ENCODE measurements at regions not wholly inside any gene's neighbourhood (a gene's known extent, or its start where the extent isn't known, plus 50 kb on each side); places are given as distances from the start of the nearest gene placed in this dataset.

- Histone ChIP-seq H3K9me3 (ENCODE audit: control insufficient read depth, low read depth, low read length) (no peaks in the 10 kb centered on the region), H3K9ac (ENCODE audit: control insufficient read depth, extremely low read depth, insufficient read depth, low read length) (no peak overlapping the region), H3K79me2 (ENCODE audit: control insufficient read depth, insufficient read depth, low read length) (no peaks in the 10 kb centered on the region), H3K4me2 (ENCODE audit: control insufficient read depth, extremely low read depth, insufficient read depth, low read depth, low read length) (no peak overlapping the region), H4K20me1 (ENCODE audit: control insufficient read depth, extremely low read depth, insufficient read depth, low read length) (no peaks in the 10 kb centered on the region), H3K4me1 (ENCODE audit: control insufficient read depth, extremely low read depth, insufficient read depth, low read length) (no peaks in the 10 kb centered on the region), H3K27me3 (ENCODE audit: control insufficient read depth, extremely low read depth, insufficient read depth, low read length) (no peaks in the 10 kb centered on the region), H3K27ac (ENCODE audit: control insufficient read depth, insufficient read depth, low read length) (no peak overlapping the region), H3K36me3 (ENCODE audit: control insufficient read depth in 2 of 2, extremely low read depth in 1 of 2, insufficient read depth in 2 of 2, low read length in 2 of 2) (no peaks in the 10 kb centered on the region), H3K4me3 (ENCODE audit: control insufficient read depth in 2 of 3, extremely low read depth in 1 of 3, insufficient read depth in 2 of 3, low read depth in 1 of 3, low read length in 3 of 3) (no peak overlapping the region), H3K9me1 (ENCODE audit: control insufficient read depth, extremely low read depth, insufficient read depth, low read length) (no peaks in the 10 kb centered on the region), H2AFZ (ENCODE audit: control insufficient read depth, low read length) (no peak overlapping the region)
- DNase-seq (ENCODE audit: low read depth, low spot score) (no peak), FAIRE-seq (no peak)
- TF ChIP-seq, protein P1, sequence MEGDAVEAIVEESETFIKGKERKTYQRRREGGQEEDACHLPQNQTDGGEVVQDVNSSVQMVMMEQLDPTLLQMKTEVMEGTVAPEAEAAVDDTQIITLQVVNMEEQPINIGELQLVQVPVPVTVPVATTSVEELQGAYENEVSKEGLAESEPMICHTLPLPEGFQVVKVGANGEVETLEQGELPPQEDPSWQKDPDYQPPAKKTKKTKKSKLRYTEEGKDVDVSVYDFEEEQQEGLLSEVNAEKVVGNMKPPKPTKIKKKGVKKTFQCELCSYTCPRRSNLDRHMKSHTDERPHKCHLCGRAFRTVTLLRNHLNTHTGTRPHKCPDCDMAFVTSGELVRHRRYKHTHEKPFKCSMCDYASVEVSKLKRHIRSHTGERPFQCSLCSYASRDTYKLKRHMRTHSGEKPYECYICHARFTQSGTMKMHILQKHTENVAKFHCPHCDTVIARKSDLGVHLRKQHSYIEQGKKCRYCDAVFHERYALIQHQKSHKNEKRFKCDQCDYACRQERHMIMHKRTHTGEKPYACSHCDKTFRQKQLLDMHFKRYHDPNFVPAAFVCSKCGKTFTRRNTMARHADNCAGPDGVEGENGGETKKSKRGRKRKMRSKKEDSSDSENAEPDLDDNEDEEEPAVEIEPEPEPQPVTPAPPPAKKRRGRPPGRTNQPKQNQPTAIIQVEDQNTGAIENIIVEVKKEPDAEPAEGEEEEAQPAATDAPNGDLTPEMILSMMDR (optimal IDR thresholded peaks at IDR 0.05 in 1 of 3, IDR thresholded peaks at IDR 0.05 in 1 of 3, conservative IDR thresholded peaks at IDR 0.05 in 1 of 3; ENCODE audit: extremely low read depth in 1 of 3, insufficient read depth in 2 of 3, low read length in 3 of 3) = no peak
- no peak for TF ChIP-seq EZH2 (IDR thresholded peaks at IDR 0.05; ENCODE audit: low read length)
- dilution Hi-C loops (cut with MboI; ENCODE audit: extremely low pct_ligation_motif_present, low sequenced_read_pairs) = no loop called here
These were observed 56.0 kb upstream of the AGTR1 start for GRCh38 chr3:148641722-148642121.

GRCh38 chr3:148642214-148642613 lies 55.5 kb upstream of the AGTR1 start:
- no peak for TF ChIP-seq EZH2 (IDR thresholded peaks at IDR 0.05; ENCODE audit: low read length)
- TF ChIP-seq, protein P1 (optimal IDR thresholded peaks at IDR 0.05 in 1 of 3, IDR thresholded peaks at IDR 0.05 in 1 of 3, conservative IDR thresholded peaks at IDR 0.05 in 1 of 3; ENCODE audit: extremely low read depth in 1 of 3, insufficient read depth in 2 of 3, low read length in 3 of 3) = no peak
- H3K4me1 ChIP-seq (ENCODE audit: control insufficient read depth, extremely low read depth, insufficient read depth, low read length) = no peaks in the 10 kb centered on the region
- no peak overlapping the region for H3K4me3 ChIP-seq (ENCODE audit: control insufficient read depth in 2 of 3, extremely low read depth in 1 of 3, insufficient read depth in 2 of 3, low read depth in 1 of 3, low read length in 3 of 3)
- dilution Hi-C loops (cut with MboI; ENCODE audit: extremely low pct_ligation_motif_present, low sequenced_read_pairs) = no loop called here
- H3K27me3 ChIP-seq (ENCODE audit: control insufficient read depth, extremely low read depth, insufficient read depth, low read length) = no peaks in the 10 kb centered on the region
- H4K20me1 ChIP-seq (ENCODE audit: control insufficient read depth, extremely low read depth, insufficient read depth, low read length) = no peaks in the 10 kb centered on the region
- no peaks in the 10 kb centered on the region for H3K36me3 ChIP-seq (ENCODE audit: control insufficient read depth in 2 of 2, extremely low read depth in 1 of 2, insufficient read depth in 2 of 2, low read length in 2 of 2)
- no peak overlapping the region for H2AFZ ChIP-seq (ENCODE audit: control insufficient read depth, low read length)
- H3K4me2 ChIP-seq (ENCODE audit: control insufficient read depth, extremely low read depth, insufficient read depth, low read depth, low read length) = no peak overlapping the region
- H3K27ac ChIP-seq (ENCODE audit: control insufficient read depth, insufficient read depth, low read length) = no peak overlapping the region
- FAIRE-seq (no peak), DNase-seq (ENCODE audit: low read depth, low spot score) (no peak)
- H3K9ac ChIP-seq (ENCODE audit: control insufficient read depth, extremely low read depth, insufficient read depth, low read length) = no peak overlapping the region
- no peaks in the 10 kb centered on the region for H3K79me2 ChIP-seq (ENCODE audit: control insufficient read depth, insufficient read depth, low read length)
- H3K9me1 ChIP-seq (ENCODE audit: control insufficient read depth, extremely low read depth, insufficient read depth, low read length) = no peaks in the 10 kb centered on the region
- no peaks in the 10 kb centered on the region for H3K9me3 ChIP-seq (ENCODE audit: control insufficient read depth, low read depth, low read length)

Measured in keratinocyte (primary cell).